ENCODE measurements at regions not wholly inside any gene's neighbourhood (a gene's known extent, or its start where the extent isn't known, plus 50 kb on each side); places are given as distances from the start of the nearest gene placed in this dataset.
"Not testable (repeated sequence)": the region's sequence is repeated elsewhere in the genome, so short reads cannot be mapped to it uniquely, and the experiment has no call there.

DNA sequence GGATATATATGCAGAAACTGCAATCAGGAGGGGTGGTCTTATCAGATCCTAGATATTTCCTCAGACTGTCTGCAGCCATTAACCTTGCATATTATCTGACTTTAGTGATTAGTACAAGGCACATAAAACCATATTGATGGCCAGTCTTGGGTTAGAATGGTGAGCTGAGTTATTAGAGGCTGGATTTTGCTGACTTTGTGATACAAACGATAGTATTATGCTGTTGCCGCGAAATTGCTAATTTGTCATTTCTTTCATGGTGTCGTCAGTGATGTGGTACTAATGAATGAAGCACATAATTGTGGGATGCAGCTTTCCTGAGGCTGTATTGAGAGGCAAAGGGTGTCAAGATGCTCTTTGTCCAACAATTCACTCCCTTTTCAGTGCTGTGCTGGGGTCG, 172.5 kb downstream of the TEX29 start:
- no peak for TF ChIP-seq POLR2A (IDR thresholded peaks at IDR 0.05)
- TF ChIP-seq, protein P1, sequence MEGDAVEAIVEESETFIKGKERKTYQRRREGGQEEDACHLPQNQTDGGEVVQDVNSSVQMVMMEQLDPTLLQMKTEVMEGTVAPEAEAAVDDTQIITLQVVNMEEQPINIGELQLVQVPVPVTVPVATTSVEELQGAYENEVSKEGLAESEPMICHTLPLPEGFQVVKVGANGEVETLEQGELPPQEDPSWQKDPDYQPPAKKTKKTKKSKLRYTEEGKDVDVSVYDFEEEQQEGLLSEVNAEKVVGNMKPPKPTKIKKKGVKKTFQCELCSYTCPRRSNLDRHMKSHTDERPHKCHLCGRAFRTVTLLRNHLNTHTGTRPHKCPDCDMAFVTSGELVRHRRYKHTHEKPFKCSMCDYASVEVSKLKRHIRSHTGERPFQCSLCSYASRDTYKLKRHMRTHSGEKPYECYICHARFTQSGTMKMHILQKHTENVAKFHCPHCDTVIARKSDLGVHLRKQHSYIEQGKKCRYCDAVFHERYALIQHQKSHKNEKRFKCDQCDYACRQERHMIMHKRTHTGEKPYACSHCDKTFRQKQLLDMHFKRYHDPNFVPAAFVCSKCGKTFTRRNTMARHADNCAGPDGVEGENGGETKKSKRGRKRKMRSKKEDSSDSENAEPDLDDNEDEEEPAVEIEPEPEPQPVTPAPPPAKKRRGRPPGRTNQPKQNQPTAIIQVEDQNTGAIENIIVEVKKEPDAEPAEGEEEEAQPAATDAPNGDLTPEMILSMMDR (IDR thresholded peaks at IDR 0.05), result no peak
- DNase-seq (no peak), ATAC-seq (no peak)
- peaks cover 0 to 3% (median 0%) of the 10 kb centered on the region in 3 donors for H3K9me3 ChIP-seq
- intact Hi-C loops (cut with DNase I), result no loop called here
- no peaks in the 10 kb centered on the region for H3K36me3 ChIP-seq (replicated peaks in 1 of 2; ENCODE audit: insufficient read depth in 1 of 2, low read depth in 2 of 2)
- no peaks in the 10 kb centered on the region for H3K27me3 ChIP-seq
- H3K27ac ChIP-seq, result no peak overlapping the region
- WGBS, 2 donors, result 46 to 60% methylated on average over 5 of the region's 5 CpGs
- H3K4me3 ChIP-seq, result no peak overlapping the region
- H3K4me1 ChIP-seq, result no peaks in the 10 kb centered on the region

DNA sequence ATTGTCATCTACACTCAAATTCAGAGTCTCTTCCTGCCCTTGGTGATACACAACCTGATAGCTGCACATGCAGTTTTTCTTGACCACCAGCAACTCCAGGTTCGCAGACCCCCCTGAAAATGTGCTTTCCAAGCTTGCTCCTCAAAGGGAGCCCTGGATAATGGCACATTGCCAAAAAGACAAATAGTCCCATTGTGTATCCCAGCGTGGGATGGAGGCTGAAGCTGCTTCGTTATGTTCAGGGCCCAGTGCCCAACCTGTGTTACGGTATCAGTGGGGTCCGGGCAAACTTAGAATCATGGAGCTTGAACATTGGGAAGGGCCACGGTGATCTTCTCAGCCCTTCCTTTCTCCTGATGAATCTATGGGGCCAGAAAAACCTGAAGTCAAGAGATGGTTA, 173.0 kb downstream of the TEX29 start:
- Histone ChIP-seq H3K27ac (no peak overlapping the region), H3K27me3 (no peaks in the 10 kb centered on the region), H3K9me3 (no peaks in the 10 kb centered on the region), H3K4me3 (no peak overlapping the region), H3K36me3 (replicated peaks in 1 of 2; ENCODE audit: insufficient read depth in 1 of 2, low read depth in 2 of 2) (no peaks in the 10 kb centered on the region), H3K4me1 (no peaks in the 10 kb centered on the region)
- intact Hi-C loops (cut with DNase I), result no loop called here
- ATAC-seq (no peak), DNase-seq (no peak)
- TF ChIP-seq, protein P1 (IDR thresholded peaks at IDR 0.05), result no peak
- TF ChIP-seq POLR2A (IDR thresholded peaks at IDR 0.05), result no peak
- WGBS, 2 donors, result 75 to 80% methylated on average over 6 of the region's 6 CpGs

DNA sequence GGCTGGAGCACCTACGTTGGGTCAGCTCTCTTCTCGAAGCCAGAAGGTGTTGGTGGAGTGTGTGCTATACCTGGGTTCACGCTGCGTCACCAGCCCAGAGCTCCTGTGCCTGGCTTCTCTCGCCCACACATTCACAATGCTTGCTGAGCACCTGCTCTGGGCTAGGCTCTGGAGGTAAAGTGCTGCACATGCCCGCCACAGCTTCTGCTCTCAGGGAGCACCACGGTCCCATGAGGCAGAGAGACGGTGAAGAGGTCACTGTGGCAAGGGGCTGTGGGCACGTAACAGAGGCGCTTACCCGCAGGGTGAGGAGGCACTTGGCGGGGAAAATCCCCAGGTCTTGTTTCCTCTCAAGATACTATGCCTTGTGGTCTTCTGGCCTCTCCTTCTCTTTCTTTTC, 174.2 kb downstream of the TEX29 start:
- H3K4me3 ChIP-seq, result no peak overlapping the region
- H3K27me3 ChIP-seq, result no peaks in the 10 kb centered on the region
- intact Hi-C loops (cut with DNase I), result no loop called here
- ATAC-seq, result no peak
- no peak for DNase-seq
- H3K4me1 ChIP-seq, result no peaks in the 10 kb centered on the region
- TF ChIP-seq POLR2A (IDR thresholded peaks at IDR 0.05), result no peak
- TF ChIP-seq, protein P1 (IDR thresholded peaks at IDR 0.05), result no peak
- 69 to 73% methylated on average over 6 to 12 of the region's 12 CpGs for WGBS, 2 donors
- H3K9me3 ChIP-seq, result no peaks in the 10 kb centered on the region
- no peak overlapping the region for H3K27ac ChIP-seq
- H3K36me3 ChIP-seq (replicated peaks in 1 of 2; ENCODE audit: insufficient read depth in 1 of 2, low read depth in 2 of 2), result no peaks in the 10 kb centered on the region

DNA sequence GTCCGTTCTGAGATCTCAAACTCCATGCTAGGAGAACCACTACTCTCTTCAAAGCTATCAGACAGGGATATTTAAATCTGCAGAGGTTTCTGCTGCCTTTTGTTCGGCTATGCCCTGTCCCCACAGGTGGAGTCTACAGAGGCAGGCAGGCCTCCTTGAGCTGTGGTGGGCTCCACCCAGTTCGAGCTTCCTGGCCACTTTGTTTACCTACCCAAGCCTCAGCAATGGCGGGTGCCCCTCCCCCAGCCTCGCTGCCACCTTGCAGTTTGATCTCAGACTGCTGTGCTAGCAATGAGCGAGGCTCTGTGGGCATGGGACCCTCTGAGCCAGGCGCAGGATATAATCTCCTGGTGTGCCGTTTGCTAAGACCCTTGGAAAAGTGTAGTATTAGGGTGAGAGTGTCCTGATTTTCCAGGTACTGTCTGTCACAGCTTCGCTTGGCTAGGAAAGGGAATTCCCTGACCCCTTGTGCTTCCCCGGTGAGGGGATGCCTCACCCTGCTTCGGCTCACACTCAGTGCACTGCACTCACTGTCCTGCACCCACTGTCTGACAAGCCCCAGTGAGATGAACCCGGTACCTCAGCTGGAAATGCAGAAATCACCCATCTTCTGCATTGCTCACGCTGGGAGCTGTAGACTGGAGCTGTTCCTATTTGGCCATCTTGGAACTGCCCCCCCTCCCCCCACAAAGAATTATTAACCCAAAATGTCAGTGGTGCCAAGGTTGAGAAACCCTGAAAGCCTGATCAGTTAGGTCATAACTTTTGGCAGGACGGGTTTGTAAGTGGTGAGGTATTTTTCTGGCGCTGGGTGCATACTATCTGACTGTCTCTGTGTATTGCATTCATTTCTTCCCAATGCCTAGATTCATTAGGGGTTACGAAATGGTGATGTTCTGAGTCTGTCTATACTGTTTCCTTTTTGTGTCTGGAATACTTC, 181.4 kb downstream of the TEX29 start:
- H3K27ac ChIP-seq; H3K27me3 ChIP-seq; DNase-seq; ATAC-seq; H3K4me1 ChIP-seq; H3K9me3 ChIP-seq; H3K36me3 ChIP-seq (replicated peaks in 1 of 2; ENCODE audit: insufficient read depth in 1 of 2, low read depth in 2 of 2); intact Hi-C loops (cut with DNase I); H3K4me3 ChIP-seq: not testable (repeated sequence)
- WGBS, 2 donors, result 67 to 75% methylated on average over 16 of the region's 16 CpGs

DNA sequence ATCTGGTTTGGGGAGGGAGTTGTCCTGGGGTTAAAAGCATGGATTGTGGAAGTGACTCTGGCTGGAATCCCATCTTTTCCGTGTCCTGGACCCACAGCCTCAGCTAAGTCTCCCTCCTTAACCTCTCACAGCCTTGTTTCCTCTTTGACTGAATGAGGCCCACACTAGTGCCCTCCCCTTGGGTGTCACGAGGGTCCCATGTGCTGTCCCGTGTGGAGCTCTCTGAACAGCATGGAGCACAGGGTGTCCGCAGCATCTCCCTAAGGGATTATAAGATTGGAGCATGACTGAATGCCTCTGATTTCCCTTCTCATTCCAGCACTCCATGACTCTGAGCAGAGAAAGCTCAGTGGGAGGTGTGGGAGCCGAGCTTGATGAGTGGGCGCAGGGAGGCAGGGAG, 182.5 kb downstream of the TEX29 start:
- no peaks in the 10 kb centered on the region for H3K4me1 ChIP-seq
- ATAC-seq (no peak), DNase-seq (no peak)
- H3K27ac ChIP-seq, result no peak overlapping the region
- no peak overlapping the region for H3K4me3 ChIP-seq
- H3K9me3 ChIP-seq, result peaks cover 0 to 7% (median 0%) of the 10 kb centered on the region in 3 donors
- TF ChIP-seq, protein P1 (IDR thresholded peaks at IDR 0.05), result no peak
- TF ChIP-seq POLR2A (IDR thresholded peaks at IDR 0.05), result no peak
- no peaks in the 10 kb centered on the region for H3K36me3 ChIP-seq (replicated peaks in 1 of 2; ENCODE audit: insufficient read depth in 1 of 2, low read depth in 2 of 2)
- no peaks in the 10 kb centered on the region for H3K27me3 ChIP-seq
- intact Hi-C loops (cut with DNase I), result no loop called here
- 45 to 62% methylated on average over 6 of the region's 6 CpGs for WGBS, 2 donors

Measured in body of pancreas (tissue), 4 donors.